ENCODE measurements at regions not wholly inside any gene's neighbourhood (a gene's known extent, or its start where the extent isn't known, plus 50 kb on each side); places are given as distances from the start of the nearest gene placed in this dataset.

DNA sequence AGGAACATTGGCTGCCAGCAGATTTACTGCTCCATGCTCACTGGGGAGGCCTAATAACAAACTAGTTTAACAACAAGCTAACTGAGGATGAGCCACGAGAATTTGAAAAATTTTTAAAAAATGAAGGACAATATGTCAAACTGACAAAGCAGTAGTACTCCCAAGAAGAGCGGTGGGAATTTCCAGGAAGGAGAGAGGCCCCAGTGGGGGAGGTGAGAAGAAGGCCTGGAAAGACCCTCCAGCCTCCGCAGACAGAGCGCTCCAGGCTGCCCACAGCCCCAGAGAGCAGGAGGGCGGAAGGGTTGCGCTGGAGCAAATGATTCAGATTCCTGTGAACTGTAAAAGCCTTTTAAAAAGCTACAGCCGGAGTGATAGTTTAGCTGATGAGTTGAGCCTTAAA, 78.5 kb downstream of the SIPA1L2 start:
- TF ChIP-seq CTCF (IDR thresholded peaks at IDR 0.05) (no peak), POLR2A (IDR thresholded peaks at IDR 0.05; ENCODE audit: low read depth) (no peak)

Measured in esophagus muscularis mucosa (tissue), 3 donors.